H54 (cell line): ENCODE measurements at regions not wholly inside any gene's neighbourhood (a gene's known extent, or its start where the extent isn't known, plus 50 kb on each side); places are given as distances from the start of the nearest gene placed in this dataset.

Source experiments
- DNase-seq: peaks from one replicate; pipeline ENCODE4 v3.0.0; 2011; ENCODE audit warnings: low spot score, mixed read lengths; ENCODE audit not compliant: insufficient read length
- FAIRE-seq: peaks from 3 replicates; lab custom pipeline; 2011; peaks lifted over from hg19 to GRCh38; lab: Jason Lieb, UNC
- POLR2A ChIP-seq: IDR thresholded peaks from 2 replicates; pipeline ENCODE4 v1.6.1; 2011; ENCODE audit warnings: low read depth, mild to moderate bottlenecking, low read length

- no peak for TF ChIP-seq POLR2A
- DNase-seq (no peak), FAIRE-seq (peak; percentile 48)
Measured at GRCh38 chr5:24073107-24073506, 565.7 kb downstream of the PRDM9 start.

GRCh38 chr5:24080046-24080445 is 564.7 kb downstream of the CDH10 start:
- FAIRE-seq (peak; percentile 52), DNase-seq (no peak)

GRCh38 chr5:24094081-24094679 is 550.6 kb downstream of the CDH10 start:
- peak; percentile 77 for FAIRE-seq

More at GRCh38 chr5:24080046-24080445, 564.7 kb downstream of the CDH10 start:
- no peak for TF ChIP-seq POLR2A

GRCh38 chr5:24102010-24102409 is 542.8 kb downstream of the CDH10 start:
- no peak for TF ChIP-seq POLR2A
- no peak for FAIRE-seq
- no peak for DNase-seq

More at GRCh38 chr5:24094081-24094679, 550.6 kb downstream of the CDH10 start:
- DNase-seq = no peak
- TF ChIP-seq POLR2A = no peak

- DNase-seq = no peak
- TF ChIP-seq POLR2A = no peak
- FAIRE-seq = peak; percentile 38
Measured at GRCh38 chr5:24103451-24104023, 541.2 kb downstream of the CDH10 start.

- FAIRE-seq = peak; percentile 94
- peak; percentile 4 for DNase-seq
- no peak for TF ChIP-seq POLR2A
Measured at GRCh38 chr5:24110004-24110615, 534.7 kb downstream of the CDH10 start.

GRCh38 chr5:24112420-24112819 is 532.4 kb downstream of the CDH10 start:
- DNase-seq = no peak
- no peak for TF ChIP-seq POLR2A
- no peak for FAIRE-seq

- FAIRE-seq (peak; percentile 38), DNase-seq (no peak)
- no peak for TF ChIP-seq POLR2A
Measured at GRCh38 chr5:24118351-24118750, 526.4 kb downstream of the CDH10 start.

- FAIRE-seq (no peak), DNase-seq (no peak)
Measured at GRCh38 chr5:24135536-24135935, 509.2 kb downstream of the CDH10 start.

GRCh38 chr5:24141046-24141445 is 503.7 kb downstream of the CDH10 start:
- DNase-seq = no peak
- TF ChIP-seq POLR2A = no peak
- no peak for FAIRE-seq

More at GRCh38 chr5:24135536-24135935, 509.2 kb downstream of the CDH10 start:
- TF ChIP-seq POLR2A = no peak

GRCh38 chr5:24142341-24142740 is 502.4 kb downstream of the CDH10 start:
- DNase-seq (no peak), FAIRE-seq (peak; percentile 27)
- TF ChIP-seq POLR2A = no peak

- no peak for TF ChIP-seq POLR2A
- no peak for FAIRE-seq
- no peak for DNase-seq
Measured at GRCh38 chr5:24145806-24146205, 499.0 kb downstream of the CDH10 start.

- peak; percentile 83 for FAIRE-seq
- no peak for TF ChIP-seq POLR2A
- DNase-seq = peak; percentile 15
Measured at GRCh38 chr5:24161559-24161958, 483.2 kb downstream of the CDH10 start.

GRCh38 chr5:24162343-24162742 is 482.4 kb downstream of the CDH10 start:
- FAIRE-seq (peak; percentile 73), DNase-seq (no peak)

GRCh38 chr5:24163091-24163490 is 481.7 kb downstream of the CDH10 start:
- DNase-seq (no peak), FAIRE-seq (peak; percentile 95)

More at GRCh38 chr5:24162343-24162742, 482.4 kb downstream of the CDH10 start:
- no peak for TF ChIP-seq POLR2A

More at GRCh38 chr5:24163091-24163490, 481.7 kb downstream of the CDH10 start:
- no peak for TF ChIP-seq POLR2A
